GM04504 (cell line): ENCODE measurements at regions not wholly inside any gene's neighbourhood (a gene's known extent, or its start where the extent isn't known, plus 50 kb on each side); places are given as distances from the start of the nearest gene placed in this dataset.

ENCODE experiments used
- DNase-seq: peaks from one replicate; pipeline ENCODE4 v3.0.0-alpha.2; 2012; ENCODE audit warnings: low read depth

- DNase-seq, result peak; percentile 17
These were observed 159.1 kb downstream of the LURAP1L start for GRCh38 chr9:12933957-12934356.

GRCh38 chr9:12934545-12935272 is 159.9 kb downstream of the LURAP1L start:
- DNase-seq, result no peak

GRCh38 chr9:12935714-12936113 is 160.9 kb downstream of the LURAP1L start:
- DNase-seq, result no peak

GRCh38 chr9:12954441-12954840 is 179.6 kb downstream of the LURAP1L start:
- DNase-seq, result no peak

- no peak for DNase-seq
These were observed 180.8 kb downstream of the LURAP1L start for GRCh38 chr9:12955510-12956163.

GRCh38 chr9:12956261-12956660 is 181.4 kb downstream of the LURAP1L start:
- DNase-seq, result no peak

- no peak for DNase-seq
These were observed 182.0 kb downstream of the LURAP1L start for GRCh38 chr9:12956805-12957204.

GRCh38 chr9:12958279-12958678 is 183.5 kb downstream of the LURAP1L start:
- no peak for DNase-seq

- DNase-seq, result no peak
These were observed 183.9 kb downstream of the LURAP1L start for GRCh38 chr9:12958708-12959107.

- no peak for DNase-seq
These were observed 186.5 kb downstream of the LURAP1L start for GRCh38 chr9:12961276-12961809.

- no peak for DNase-seq
These were observed 188.7 kb downstream of the LURAP1L start for GRCh38 chr9:12963537-12963936.

- DNase-seq, result no peak
These were observed 189.5 kb downstream of the LURAP1L start for GRCh38 chr9:12964271-12964670.

GRCh38 chr9:12965303-12965702 is 190.5 kb downstream of the LURAP1L start:
- no peak for DNase-seq

- DNase-seq, result no peak
These were observed 193.3 kb downstream of the LURAP1L start for GRCh38 chr9:12968093-12968492.

- no peak for DNase-seq
These were observed 198.1 kb downstream of the LURAP1L start for GRCh38 chr9:12972608-12973589.

- DNase-seq, result no peak
These were observed 198.9 kb downstream of the LURAP1L start for GRCh38 chr9:12973710-12974109.

GRCh38 chr9:12974671-12975070 is 199.9 kb downstream of the LURAP1L start:
- no peak for DNase-seq

- DNase-seq, result no peak
These were observed 200.7 kb downstream of the LURAP1L start for GRCh38 chr9:12975496-12975895.

GRCh38 chr9:12980085-12980851 is 205.4 kb downstream of the LURAP1L start:
- DNase-seq, result no peak

GRCh38 chr9:12988258-12988657 is 213.4 kb downstream of the LURAP1L start:
- no peak for DNase-seq

- no peak for DNase-seq
These were observed 214.8 kb downstream of the LURAP1L start for GRCh38 chr9:12989669-12990068.

- DNase-seq, result no peak
These were observed 218.6 kb downstream of the LURAP1L start for GRCh38 chr9:12993466-12993865.
